HCT116 (cell line): ENCODE measurements at regions not wholly inside any gene's neighbourhood (a gene's known extent, or its start where the extent isn't known, plus 50 kb on each side); places are given as distances from the start of the nearest gene placed in this dataset.

Experiments used
- ATAC-seq: fragments of 200-7000 bp; cut with Tn5 transposase; 2 replicates; pipeline ENCODE4 v1.9.1; 2020; ENCODE audit warnings: mild to moderate bottlenecking, moderate library complexity
- BruUV-seq: library from RNA; stranded (reverse); fragments of 400-500 nt; replicated peaks from 2 replicates; lab custom pipeline; 2021; lab: Mats Ljungman, UMichigan
- CTCF ChIA-PET: fragments of 300-600 bp; sonication (Branson Sonifier 250); formaldehyde crosslinking; loops from one replicate; lab custom pipeline; 2021; ENCODE audit warnings: antibody characterized with exemption; lab: Charles Lee
- POLR2A ChIA-PET: fragments of 300-600, 350-600 bp; sonication (Branson Sonifier 250); formaldehyde crosslinking; loops from one replicate; lab custom pipeline; 2021; ENCODE audit warnings: antibody characterized with exemption; lab: Charles Lee
- RAD21 ChIA-PET, 2 experiments: fragments of 300-600 bp; sonication (Branson Sonifier 250); formaldehyde crosslinking; loops; one replicate each; lab custom pipeline; 2023; ENCODE audit warnings: low total read pairs in 2 of 2; ENCODE audit not compliant: uncharacterized antibody in 2 of 2, unreplicated experiment in 2 of 2, low non-redundant PET in 1 of 2; lab: Charles Lee
- DNase-seq: peaks from one replicate; pipeline ENCODE4 v3.0.0-alpha.2; 2010; ENCODE audit warnings: low read depth, low spot score
- H2AFZ ChIP-seq: fragments of 200-600 bp; shearing (Covaris generic), sonication (generic); 2 replicates; pipeline ENCODE4 v1.6.1; 2017; ENCODE audit warnings: low read depth, mixed run types, mixed read lengths, antibody characterized with exemption, low read length; ENCODE audit not compliant: poor library complexity, severe bottlenecking
- H3K27ac ChIP-seq: 2 replicates; pipeline ENCODE4 v1.5.1; 2012; ENCODE audit warnings: low read depth, low read length
- H3K27me3 ChIP-seq: fragments of 200-600 bp; sonication (generic); 2 replicates; pipeline ENCODE4 v1.6.1; 2016; ENCODE audit warnings: mixed run types, low read length, mixed read lengths; ENCODE audit not compliant: insufficient read depth
- H3K36me3 ChIP-seq, 2 experiments: fragments of 200-500 bp in 1 of 2; fragments of 200-600 bp in 1 of 2; sonication (Bioruptor generic) in 1 of 2; sonication (generic) in 1 of 2; 2 replicates each; pipeline versions ENCODE4 v1.5.1 to v1.6.1; 2014 to 2016; ENCODE audit warnings: low read length in 2 of 2, inconsistent platforms in 1 of 2, mixed read lengths in 1 of 2, mixed run types in 1 of 2; ENCODE audit not compliant: insufficient read depth in 2 of 2, control insufficient read depth in 1 of 2
- H3K4me1 ChIP-seq, 2 experiments: fragments of 200-600 bp in 1 of 2; sonication (generic) in 1 of 2; 2 replicates each; pipeline versions ENCODE4 v1.5.1 to v1.6.1; 2012 to 2017; ENCODE audit warnings: low read length in 2 of 2, inconsistent platforms in 1 of 2, mild to moderate bottlenecking in 1 of 2, mixed read lengths in 1 of 2, mixed run types in 1 of 2, moderate library complexity in 1 of 2; ENCODE audit not compliant: insufficient read depth in 2 of 2, control insufficient read depth in 1 of 2
- H3K4me2 ChIP-seq: fragments of 200-600 bp; sonication (generic); 2 replicates; pipeline ENCODE4 v1.6.1; 2017; ENCODE audit warnings: mixed run types, low read length, mixed read lengths
- H3K4me3 ChIP-seq, 2 experiments: fragments of 200-600 bp in 1 of 2; sonication (generic) in 1 of 2; replicated peaks in 1 of 2; 2 replicates each; pipeline ENCODE4 v1.5.1; 2011 to 2016; ENCODE audit warnings: low read length in 2 of 2, control low read depth in 1 of 2, low read depth in 1 of 2, mild to moderate bottlenecking in 1 of 2, mixed read lengths in 1 of 2, mixed run types in 1 of 2
- H3K79me2 ChIP-seq: fragments of 200-600 bp; sonication (generic); 2 replicates; pipeline ENCODE4 v1.6.1; 2017; ENCODE audit warnings: mild to moderate bottlenecking, mixed run types, low read length, moderate library complexity, mixed read lengths; ENCODE audit not compliant: insufficient read depth
- H3K9ac ChIP-seq: fragments of 200-600 bp; sonication (generic); 2 replicates; pipeline ENCODE4 v1.6.1; 2016; ENCODE audit warnings: low read length, mixed read lengths
- H3K9me2 ChIP-seq: fragments of 200-600 bp; sonication (generic), shearing (Covaris generic); 2 replicates; pipeline ENCODE4 v1.6.1; 2017; ENCODE audit warnings: mixed run types, mild to moderate bottlenecking, moderate library complexity; ENCODE audit not compliant: insufficient read depth
- H3K9me3 ChIP-seq, 2 experiments: fragments of 200-500 bp in 1 of 2; fragments of 200-600 bp in 1 of 2; sonication (Bioruptor generic) in 1 of 2; sonication (generic) in 1 of 2; 2 replicates each; pipeline ENCODE4 v1.6.1; 2014 to 2017; ENCODE audit warnings: low read length in 2 of 2, mixed read lengths in 2 of 2, inconsistent platforms in 1 of 2, low read depth in 1 of 2, mild to moderate bottlenecking in 1 of 2, mixed run types in 1 of 2, moderate library complexity in 1 of 2; ENCODE audit not compliant: control insufficient read depth in 1 of 2, insufficient read depth in 1 of 2
- H4K20me1 ChIP-seq: fragments of 200-600 bp; sonication (generic), shearing (Covaris generic); 2 replicates; pipeline ENCODE4 v1.6.1; 2017; ENCODE audit warnings: mixed run types, mild to moderate bottlenecking, moderate library complexity; ENCODE audit not compliant: insufficient read depth
- CBX3 ChIP-seq: IDR thresholded peaks from 2 replicates; pipeline ENCODE4 v1.6.1; 2012; ENCODE audit warnings: low read depth
- CEBPB ChIP-seq: IDR thresholded peaks from 2 replicates; pipeline ENCODE4 v1.6.1; 2012; ENCODE audit warnings: low read depth
- EZH2 ChIP-seq: fragments of 200-600 bp; sonication (generic); IDR thresholded peaks from 2 replicates; pipeline ENCODE4 v1.6.1; 2017; ENCODE audit warnings: antibody characterized with exemption, mixed run types
- EZH2phosphoT487 ChIP-seq: fragments of 200-600 bp; IDR thresholded peaks from 2 replicates; pipeline ENCODE4 v1.6.1; 2018; ENCODE audit warnings: antibody characterized with exemption, borderline replicate concordance
- POLR2A ChIP-seq: IDR thresholded peaks from 2 replicates; pipeline ENCODE4 v1.7.0; 2011; ENCODE audit warnings: borderline replicate concordance; ENCODE audit not compliant: insufficient read depth, insufficient read length; ENCODE audit errors: extremely low read depth
- POLR2AphosphoS5 ChIP-seq: IDR thresholded peaks from 2 replicates; pipeline ENCODE4 v1.6.1; 2011; ENCODE audit warnings: mild to moderate bottlenecking, low read depth, low read length, moderate library complexity
- RAD21 ChIP-seq: IDR thresholded peaks from 2 replicates; pipeline ENCODE4 v1.6.1; 2012; ENCODE audit warnings: low read depth, mild to moderate bottlenecking
- REST ChIP-seq: IDR thresholded peaks from 2 replicates; pipeline ENCODE4 v1.6.1; 2012; ENCODE audit warnings: low read depth
- SP1 ChIP-seq: IDR thresholded peaks from 2 replicates; pipeline ENCODE4 v1.6.1; 2012; ENCODE audit warnings: low read depth
- SRF ChIP-seq: IDR thresholded peaks from 2 replicates; pipeline ENCODE4 v1.6.1; 2012; ENCODE audit warnings: low read depth
- TCF7L2 ChIP-seq: IDR thresholded peaks from 2 replicates; pipeline ENCODE4 v1.7.0; 2011; ENCODE audit warnings: borderline replicate concordance, inconsistent platforms; ENCODE audit not compliant: insufficient read depth, insufficient read length; ENCODE audit errors: extremely low read depth
- YY1 ChIP-seq: IDR thresholded peaks from 2 replicates; pipeline ENCODE4 v1.6.1; 2011; ENCODE audit warnings: low read length, low read depth, moderate library complexity, mild to moderate bottlenecking; ENCODE audit not compliant: insufficient replicate concordance; ENCODE audit errors: extremely low read depth
- ZBTB33 ChIP-seq: IDR thresholded peaks from 2 replicates; pipeline ENCODE4 v1.6.1; 2011; ENCODE audit warnings: mild to moderate bottlenecking, low read length, moderate library complexity; ENCODE audit not compliant: insufficient replicate concordance; ENCODE audit errors: extremely low read depth
- intact Hi-C: fragments of 100-400 bp; cut with micrococcal nuclease; formaldehyde crosslinking; loops from 2 replicates; pipeline ENCODE4 v1.10.0; 2022
- TF ChIP-seq, protein P1 (sequence below): IDR thresholded peaks from 2 replicates; pipeline ENCODE4 v1.6.1; 2012

- no peaks in the 10 kb centered on the region for H3K9me2 ChIP-seq
- H3K27me3 ChIP-seq: no peaks in the 10 kb centered on the region
- ATAC-seq (no peak), DNase-seq (no peak)
- TF ChIP-seq TCF7L2: no peak
- TF ChIP-seq ZBTB33: no peak
- TF ChIP-seq CEBPB: no peak
- no peak for TF ChIP-seq POLR2AphosphoS5
- TF ChIP-seq CBX3: no peak
- no peak for TF ChIP-seq YY1
- no peak for TF ChIP-seq REST
- no peak for TF ChIP-seq EZH2
- TF ChIP-seq EZH2phosphoT487: no peak
- TF ChIP-seq SRF: no peak
- TF ChIP-seq POLR2A: no peak
- TF ChIP-seq, protein P1, sequence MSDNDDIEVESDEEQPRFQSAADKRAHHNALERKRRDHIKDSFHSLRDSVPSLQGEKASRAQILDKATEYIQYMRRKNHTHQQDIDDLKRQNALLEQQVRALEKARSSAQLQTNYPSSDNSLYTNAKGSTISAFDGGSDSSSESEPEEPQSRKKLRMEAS: no peak
- TF ChIP-seq SP1: no peak
- no peak for TF ChIP-seq RAD21
- no peak overlapping the region for H3K4me2 ChIP-seq
- H3K36me3 ChIP-seq: no peaks in the 10 kb centered on the region
- H4K20me1 ChIP-seq: no peaks in the 10 kb centered on the region
- BruUV-seq: no TSS peak
- no peak overlapping the region for H3K4me3 ChIP-seq
- H3K9me3 ChIP-seq: no peaks in the 10 kb centered on the region
- ChIA-PET POLR2A (interaction anchor here (0.6 kb wide), 1 partner anchor 379 kb away, joined by 3 read pairs; no protein-coding TSS in a partner anchor), CTCF (no interaction called here), RAD21 (no interaction called here)
- intact Hi-C loops: no loop called here
- H3K9ac ChIP-seq: no peak overlapping the region
- no peaks in the 10 kb centered on the region for H3K79me2 ChIP-seq
- no peak overlapping the region for H3K27ac ChIP-seq
- H2AFZ ChIP-seq: no peak overlapping the region
- no peaks in the 10 kb centered on the region for H3K4me1 ChIP-seq
Observed at GRCh38 chr1:148292915-148293314, 140.8 kb upstream of the NBPF11 start.
